DND-41 (cell line): ENCODE measurements at regions not wholly inside any gene's neighbourhood (a gene's known extent, or its start where the extent isn't known, plus 50 kb on each side); places are given as distances from the start of the nearest gene placed in this dataset.
A peak's percentile ranks its signal among the peaks of the same experiment; 100 is the strongest.

Experiments used
- ATAC-seq: fragments of 200-7000 bp; cut with Tn5 transposase; 3 replicates; pipeline ENCODE4 v1.9.1; 2021; ENCODE audit warnings: low read depth; ENCODE audit not compliant: insufficient read depth
- DNase-seq: peaks from one replicate; pipeline ENCODE4 v3.0.0-alpha.2; 2020
- H2AFZ ChIP-seq: 2 replicates; pipeline ENCODE4 v1.6.0; 2012; ENCODE audit warnings: low read depth, low read length
- H3K27ac ChIP-seq: 2 replicates; pipeline ENCODE4 v1.5.1; 2012; ENCODE audit warnings: low read length, inconsistent platforms
- H3K27me3 ChIP-seq: fragments of 200-600 bp; sonication (generic); 2 replicates; pipeline ENCODE4 v1.6.0; 2012; ENCODE audit warnings: low read length, mild to moderate bottlenecking, inconsistent platforms; ENCODE audit not compliant: insufficient read depth, poor library complexity
- H3K36me3 ChIP-seq: 2 replicates; pipeline ENCODE4 v1.5.1; 2012; ENCODE audit warnings: low read length, inconsistent platforms; ENCODE audit not compliant: insufficient read depth
- H3K4me1 ChIP-seq: 2 replicates; pipeline ENCODE4 v1.5.1; 2012; ENCODE audit warnings: mild to moderate bottlenecking, low read length; ENCODE audit not compliant: insufficient read depth
- H3K4me2 ChIP-seq: 2 replicates; pipeline ENCODE4 v1.6.0; 2012; ENCODE audit warnings: mild to moderate bottlenecking, moderate library complexity, low read length, inconsistent platforms; ENCODE audit not compliant: insufficient read depth
- H3K4me3 ChIP-seq, 2 experiments: fragments of 200-600 bp in 1 of 2; shearing (Covaris generic) in 1 of 2; 2 replicates each; pipeline ENCODE4 v1.5.1; 2012 to 2016; ENCODE audit warnings: inconsistent platforms in 2 of 2, low read length in 2 of 2, mild to moderate bottlenecking in 2 of 2, low read depth in 1 of 2, moderate library complexity in 1 of 2
- H3K79me2 ChIP-seq: 2 replicates; pipeline ENCODE4 v1.6.0; 2012; ENCODE audit warnings: low read length, inconsistent platforms; ENCODE audit not compliant: insufficient read depth
- H3K9ac ChIP-seq: 2 replicates; pipeline ENCODE4 v1.6.0; 2012; ENCODE audit warnings: low read depth, mild to moderate bottlenecking, inconsistent platforms, low read length, moderate library complexity
- H3K9me3 ChIP-seq: 2 replicates; pipeline ENCODE4 v1.5.1; 2012; ENCODE audit warnings: low read length, moderate library complexity, mild to moderate bottlenecking, inconsistent platforms; ENCODE audit not compliant: insufficient read depth, severe bottlenecking
- H4K20me1 ChIP-seq: 2 replicates; pipeline ENCODE4 v1.6.0; 2012; ENCODE audit warnings: low read length; ENCODE audit not compliant: insufficient read depth
- CTCF ChIP-seq: IDR thresholded peaks from 2 replicates; pipeline ENCODE4 v1.5.1; 2012; ENCODE audit warnings: borderline replicate concordance, low read length, moderate library complexity, mild to moderate bottlenecking; ENCODE audit not compliant: poor library complexity, severe bottlenecking; ENCODE audit errors: extremely low read depth
- EZH2 ChIP-seq: IDR thresholded peaks from 3 replicates; pipeline ENCODE4 v1.6.1; 2012; ENCODE audit warnings: borderline replicate concordance, low read depth, mild to moderate bottlenecking, moderate library complexity, low read length, inconsistent platforms; ENCODE audit not compliant: severe bottlenecking

- H3K79me2 ChIP-seq: peaks cover 95% of the 10 kb centered on the region
- H3K36me3 ChIP-seq: peaks cover 49% of the 10 kb centered on the region
- peak overlapping the region; percentile 96 for H3K9ac ChIP-seq
- ATAC-seq: peak; percentile 37
- DNase-seq: peak; percentile 92
- TF ChIP-seq EZH2 (no peak), CTCF (no peak)
- peak overlapping the region; percentile 47; the same call in 1 of the 2 replicates for H2AFZ ChIP-seq
- peak overlapping the region; percentile 54 to 90 for H3K4me3 ChIP-seq
- no peaks in the 10 kb centered on the region for H3K27me3 ChIP-seq
- H3K27ac ChIP-seq: peak overlapping the region; percentile 93
- peaks cover 36% of the 10 kb centered on the region for H4K20me1 ChIP-seq
- peaks cover 58% of the 10 kb centered on the region for H3K4me1 ChIP-seq
- peak overlapping the region; percentile 85 for H3K4me2 ChIP-seq
- no peaks in the 10 kb centered on the region for H3K9me3 ChIP-seq
These were observed 78.7 kb upstream of the PPARA start for GRCh38 chr22:46071451-46072109.

GRCh38 chr22:46072110-46072881, 78.0 kb upstream of the PPARA start:
- ATAC-seq: peak; percentile 5; the same call in 2 of the 3 replicates
- Histone ChIP-seq H3K27me3 (no peaks in the 10 kb centered on the region), H3K4me2 (peak overlapping the region; percentile 85), H3K27ac (peak overlapping the region; percentile 93), H3K79me2 (peaks cover 95% of the 10 kb centered on the region), H3K9me3 (no peaks in the 10 kb centered on the region), H3K4me3 (peak overlapping the region; percentile 54 to 90), H4K20me1 (peaks cover 44% of the 10 kb centered on the region), H3K36me3 (peaks cover 56% of the 10 kb centered on the region), H3K9ac (peak overlapping the region; percentile 96), H3K4me1 (peaks cover 58% of the 10 kb centered on the region), H2AFZ (peak overlapping the region; percentile 47)
- peak; percentile 63 for DNase-seq
- TF ChIP-seq CTCF: no peak
- no peak for TF ChIP-seq EZH2

- no peaks in the 10 kb centered on the region for H3K27me3 ChIP-seq
- peak overlapping the region; percentile 85 for H3K4me2 ChIP-seq
- peaks cover 50% of the 10 kb centered on the region for H4K20me1 ChIP-seq
- H2AFZ ChIP-seq: no peak overlapping the region
- H3K79me2 ChIP-seq: peaks cover 95% of the 10 kb centered on the region
- ATAC-seq (no peak), DNase-seq (peak; percentile 38)
- no peak for TF ChIP-seq EZH2
- TF ChIP-seq CTCF: no peak
- H3K4me1 ChIP-seq: peaks cover 51% of the 10 kb centered on the region
- H3K9ac ChIP-seq: peak overlapping the region; percentile 96
- H3K36me3 ChIP-seq: peaks cover 61% of the 10 kb centered on the region
- no peaks in the 10 kb centered on the region for H3K9me3 ChIP-seq
- H3K4me3 ChIP-seq: peak overlapping the region; percentile 54 to 90
- H3K27ac ChIP-seq: peak overlapping the region; percentile 93
These were observed 77.2 kb upstream of the PPARA start for GRCh38 chr22:46072981-46073682.
